OCI-LY3 (cell line): ENCODE measurements at regions not wholly inside any gene's neighbourhood (a gene's known extent, or its start where the extent isn't known, plus 50 kb on each side); places are given as distances from the start of the nearest gene placed in this dataset.

Experiments
- EZH2phosphoT487 ChIP-seq: fragments of 200-600 bp; shearing (Covaris generic); IDR thresholded peaks from 2 replicates; pipeline ENCODE4 v1.6.1; 2018; ENCODE audit warnings: antibody characterized with exemption, mixed run types, low read depth
- TF ChIP-seq, protein P1 (sequence below): fragments of 200-600, 300-600 bp; sonication (generic); IDR thresholded peaks from 2 replicates; pipeline ENCODE4 v1.5.1; 2014; ENCODE audit warnings: antibody characterized with exemption, low read length, low read depth

DNA sequence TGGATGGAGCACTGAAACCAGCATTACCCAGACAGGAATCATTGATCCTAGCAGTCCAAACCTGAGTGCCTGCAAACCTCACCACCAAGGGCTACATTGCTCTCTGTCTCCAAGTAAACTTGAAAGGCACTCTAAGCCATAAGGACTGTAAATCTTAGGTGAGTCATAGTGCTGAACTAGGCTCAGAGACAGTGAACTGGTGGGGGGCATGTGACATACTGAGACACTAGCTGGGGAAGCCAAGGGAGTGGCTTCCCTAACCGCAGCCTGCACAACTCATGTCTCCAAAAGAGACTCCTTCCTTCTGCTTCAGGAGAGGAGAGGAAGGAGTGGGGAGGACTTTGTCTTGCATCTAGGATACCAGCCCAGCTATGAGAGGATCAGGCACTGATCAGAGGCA is 235.5 kb upstream of the ACTRT1 start:
- TF ChIP-seq, protein P1, sequence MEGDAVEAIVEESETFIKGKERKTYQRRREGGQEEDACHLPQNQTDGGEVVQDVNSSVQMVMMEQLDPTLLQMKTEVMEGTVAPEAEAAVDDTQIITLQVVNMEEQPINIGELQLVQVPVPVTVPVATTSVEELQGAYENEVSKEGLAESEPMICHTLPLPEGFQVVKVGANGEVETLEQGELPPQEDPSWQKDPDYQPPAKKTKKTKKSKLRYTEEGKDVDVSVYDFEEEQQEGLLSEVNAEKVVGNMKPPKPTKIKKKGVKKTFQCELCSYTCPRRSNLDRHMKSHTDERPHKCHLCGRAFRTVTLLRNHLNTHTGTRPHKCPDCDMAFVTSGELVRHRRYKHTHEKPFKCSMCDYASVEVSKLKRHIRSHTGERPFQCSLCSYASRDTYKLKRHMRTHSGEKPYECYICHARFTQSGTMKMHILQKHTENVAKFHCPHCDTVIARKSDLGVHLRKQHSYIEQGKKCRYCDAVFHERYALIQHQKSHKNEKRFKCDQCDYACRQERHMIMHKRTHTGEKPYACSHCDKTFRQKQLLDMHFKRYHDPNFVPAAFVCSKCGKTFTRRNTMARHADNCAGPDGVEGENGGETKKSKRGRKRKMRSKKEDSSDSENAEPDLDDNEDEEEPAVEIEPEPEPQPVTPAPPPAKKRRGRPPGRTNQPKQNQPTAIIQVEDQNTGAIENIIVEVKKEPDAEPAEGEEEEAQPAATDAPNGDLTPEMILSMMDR = no peak
- TF ChIP-seq EZH2phosphoT487 = no peak
